Astrocyte of the cerebellum (primary cell): ENCODE measurements at regions not wholly inside any gene's neighbourhood (a gene's known extent, or its start where the extent isn't known, plus 50 kb on each side); places are given as distances from the start of the nearest gene placed in this dataset.

ENCODE experiments used
- DNase-seq: peaks from one replicate; pipeline ENCODE4 v3.0.0-alpha.2; 2011; ENCODE audit warnings: low read depth
- H3K4me3 ChIP-seq: 2 replicates; pipeline ENCODE4 v1.5.1; 2011; ENCODE audit warnings: mild to moderate bottlenecking, low read depth, low read length, moderate library complexity
- in situ Hi-C: cut with HindIII; loops from 2 replicates; pipeline ENCODE4 v1.10.0; 2017; ENCODE audit warnings: low sequenced_read_pairs
- TF ChIP-seq, protein P1 (sequence below): IDR thresholded peaks from 2 replicates; pipeline ENCODE4 v1.5.1; 2012; ENCODE audit warnings: low read length, low read depth, moderate library complexity, mild to moderate bottlenecking; ENCODE audit errors: missing control alignments

DNA sequence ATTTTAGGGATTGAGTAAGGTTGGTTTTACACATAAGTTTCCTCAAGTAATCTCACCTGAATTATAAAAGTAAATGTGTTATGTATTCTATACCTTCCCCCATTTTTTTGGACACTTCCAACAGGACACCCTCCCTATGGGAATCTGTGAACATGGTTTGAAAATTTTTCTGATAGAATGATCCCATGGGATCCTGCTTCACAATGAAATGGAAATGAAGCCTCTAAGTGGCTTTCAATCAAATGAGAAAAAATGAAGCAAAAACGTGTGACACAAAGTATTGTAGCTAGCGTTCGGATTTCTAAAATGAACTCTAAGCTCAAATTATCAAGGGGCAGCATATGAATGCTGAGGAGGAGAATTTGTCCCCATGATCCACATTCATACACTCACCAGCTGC, 1006.8 kb downstream of the ADGRL2 start:
- TF ChIP-seq, protein P1, sequence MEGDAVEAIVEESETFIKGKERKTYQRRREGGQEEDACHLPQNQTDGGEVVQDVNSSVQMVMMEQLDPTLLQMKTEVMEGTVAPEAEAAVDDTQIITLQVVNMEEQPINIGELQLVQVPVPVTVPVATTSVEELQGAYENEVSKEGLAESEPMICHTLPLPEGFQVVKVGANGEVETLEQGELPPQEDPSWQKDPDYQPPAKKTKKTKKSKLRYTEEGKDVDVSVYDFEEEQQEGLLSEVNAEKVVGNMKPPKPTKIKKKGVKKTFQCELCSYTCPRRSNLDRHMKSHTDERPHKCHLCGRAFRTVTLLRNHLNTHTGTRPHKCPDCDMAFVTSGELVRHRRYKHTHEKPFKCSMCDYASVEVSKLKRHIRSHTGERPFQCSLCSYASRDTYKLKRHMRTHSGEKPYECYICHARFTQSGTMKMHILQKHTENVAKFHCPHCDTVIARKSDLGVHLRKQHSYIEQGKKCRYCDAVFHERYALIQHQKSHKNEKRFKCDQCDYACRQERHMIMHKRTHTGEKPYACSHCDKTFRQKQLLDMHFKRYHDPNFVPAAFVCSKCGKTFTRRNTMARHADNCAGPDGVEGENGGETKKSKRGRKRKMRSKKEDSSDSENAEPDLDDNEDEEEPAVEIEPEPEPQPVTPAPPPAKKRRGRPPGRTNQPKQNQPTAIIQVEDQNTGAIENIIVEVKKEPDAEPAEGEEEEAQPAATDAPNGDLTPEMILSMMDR, result no peak
- in situ Hi-C loops, result no loop called here
- DNase-seq, result no peak
- no peak overlapping the region for H3K4me3 ChIP-seq

- in situ Hi-C loops, result no loop called here
- TF ChIP-seq, protein P1, result no peak
- DNase-seq, result no peak
- no peak overlapping the region for H3K4me3 ChIP-seq
Observed at GRCh38 chr1:82806133-82806532, 1005.4 kb downstream of the ADGRL2 start.

GRCh38 chr1:82801176-82801575, 1000.4 kb downstream of the ADGRL2 start:
- in situ Hi-C loops, result no loop called here
- no peak for DNase-seq
- TF ChIP-seq, protein P1, result no peak

DNA sequence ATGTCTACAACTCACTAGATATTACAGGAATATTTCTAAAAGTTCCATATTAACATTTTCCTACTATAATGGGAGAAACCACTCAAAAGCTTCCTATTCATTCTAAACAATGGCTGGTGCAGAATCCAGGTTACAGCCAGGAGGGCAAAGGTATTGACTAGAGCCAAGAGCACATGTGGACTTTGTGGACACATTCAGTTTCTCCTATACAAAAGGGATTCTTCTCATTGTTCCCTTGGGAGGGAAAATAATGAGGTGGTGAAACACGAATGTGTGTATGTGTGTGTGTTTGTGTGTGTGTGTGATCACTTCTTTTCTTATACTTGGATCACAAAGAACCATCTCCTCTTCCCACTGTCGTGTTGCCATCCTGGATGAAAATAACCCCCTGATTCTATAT, 1000.0 kb downstream of the ADGRL2 start:
- H3K4me3 ChIP-seq, result no peak overlapping the region
- in situ Hi-C loops, result no loop called here
- TF ChIP-seq, protein P1, result no peak
- no peak for DNase-seq

More at GRCh38 chr1:82801176-82801575, 1000.4 kb downstream of the ADGRL2 start:
- no peak overlapping the region for H3K4me3 ChIP-seq

DNA sequence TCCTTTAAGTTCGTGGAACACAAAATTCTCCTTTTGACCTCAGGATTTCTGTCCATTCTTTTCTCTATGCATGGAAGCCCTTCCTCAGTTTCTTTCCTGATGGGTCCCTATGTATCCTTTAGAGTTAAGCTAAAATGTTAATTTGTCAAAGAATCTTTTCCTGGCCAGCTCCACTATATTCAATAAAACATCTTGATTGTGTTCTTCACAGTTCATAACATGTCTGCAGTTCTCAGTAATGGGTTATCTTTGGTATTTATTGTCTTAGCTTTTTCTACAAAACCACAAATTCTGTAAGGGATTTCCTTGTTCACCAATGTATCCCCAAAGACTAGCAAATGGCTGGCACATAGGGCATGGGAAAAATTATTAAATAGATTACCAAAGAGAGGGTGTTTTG, 998.5 kb downstream of the ADGRL2 start:
- no peak overlapping the region for H3K4me3 ChIP-seq
- no peak for DNase-seq
- in situ Hi-C loops, result no loop called here
- TF ChIP-seq, protein P1, result no peak

DNA sequence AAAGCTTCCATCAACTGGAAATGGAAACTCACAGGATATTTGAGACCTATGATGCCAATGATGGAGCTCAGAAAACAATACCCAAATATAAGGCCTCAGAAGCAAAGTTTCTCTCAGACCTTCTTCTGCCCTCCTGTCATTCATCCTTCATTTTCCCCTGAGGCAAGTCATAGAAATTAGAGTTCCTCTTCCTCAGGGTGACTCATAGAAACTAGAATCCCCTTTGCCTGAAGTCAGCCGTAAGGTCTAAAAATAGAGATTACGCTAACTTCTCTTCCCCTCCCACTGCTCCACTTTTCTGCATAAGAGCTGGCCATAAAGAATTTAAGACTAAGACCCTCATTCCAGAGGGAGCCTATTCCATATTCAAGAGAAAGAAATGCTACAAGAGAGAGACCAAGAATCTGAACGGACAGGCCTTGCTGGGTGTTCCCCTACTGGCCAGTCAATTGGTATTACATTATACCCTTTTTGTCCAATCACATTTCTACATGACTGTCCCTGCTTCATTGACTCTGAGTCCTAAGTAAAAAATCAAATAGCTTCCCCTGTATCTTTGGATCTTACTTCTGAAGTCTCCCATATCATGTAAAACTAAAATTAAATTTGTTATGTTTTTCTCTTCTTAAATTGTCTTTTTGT, 994.9 kb downstream of the ADGRL2 start:
- H3K4me3 ChIP-seq, result no peak overlapping the region
- TF ChIP-seq, protein P1, result no peak
- DNase-seq, result no peak
- in situ Hi-C loops, result no loop called here
